ENCODE measurements at regions not wholly inside any gene's neighbourhood (a gene's known extent, or its start where the extent isn't known, plus 50 kb on each side); places are given as distances from the start of the nearest gene placed in this dataset.

DNA sequence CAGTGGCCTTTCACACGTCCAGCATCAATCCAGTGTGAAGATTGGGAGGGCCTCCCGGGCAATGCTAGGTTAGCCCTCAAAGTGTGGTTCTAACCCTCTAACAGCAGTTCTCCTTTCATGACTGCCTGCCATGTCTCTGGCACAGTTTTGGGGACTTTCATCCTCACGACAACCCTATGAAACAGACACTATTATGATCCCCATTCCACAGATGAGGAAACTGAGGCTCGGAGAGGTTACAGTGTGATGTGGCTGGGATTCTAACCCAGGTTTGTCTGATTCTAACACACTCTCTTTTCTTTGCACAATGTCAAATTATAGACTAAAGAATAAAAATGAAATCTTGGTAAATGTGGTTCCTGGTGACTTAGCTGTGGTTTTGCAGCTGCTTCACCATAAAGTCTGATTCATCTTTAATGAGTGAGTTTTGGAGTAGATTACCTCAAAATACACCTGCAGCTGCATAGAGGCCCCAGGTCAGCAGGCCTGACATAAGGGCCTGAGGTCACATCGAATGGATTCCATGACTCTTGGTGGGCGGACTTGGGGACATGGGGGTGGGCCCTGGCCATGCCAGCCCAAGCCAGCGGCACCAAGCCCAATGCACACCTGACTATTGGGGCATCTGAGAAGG is 214.4 kb downstream of the GLI2 start:
- DNase-seq (ENCODE audit: low spot score) (peak; percentile 23), FAIRE-seq (peak; percentile 80)

DNA sequence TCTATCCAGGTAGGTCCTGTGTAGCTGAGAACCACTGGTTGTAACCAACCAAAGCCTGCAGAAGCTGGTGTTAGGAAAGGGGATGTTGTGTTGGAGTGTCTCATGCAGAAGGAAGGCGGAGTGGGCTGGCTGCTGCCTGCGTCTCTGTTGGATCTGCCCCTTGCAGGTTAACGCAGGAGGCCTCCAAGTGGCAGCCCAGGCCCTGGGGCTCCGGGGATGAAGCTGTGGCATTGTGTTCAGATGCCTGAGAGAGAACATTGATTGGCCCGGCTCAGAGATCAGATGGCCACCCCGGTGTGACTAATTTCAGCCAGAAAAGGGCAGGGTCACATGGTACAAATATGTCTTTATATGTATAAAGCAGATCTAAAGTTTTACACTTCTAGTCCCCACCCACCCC is 216.0 kb downstream of the GLI2 start:
- DNase-seq (ENCODE audit: low spot score) (no peak), FAIRE-seq (no peak)

DNA sequence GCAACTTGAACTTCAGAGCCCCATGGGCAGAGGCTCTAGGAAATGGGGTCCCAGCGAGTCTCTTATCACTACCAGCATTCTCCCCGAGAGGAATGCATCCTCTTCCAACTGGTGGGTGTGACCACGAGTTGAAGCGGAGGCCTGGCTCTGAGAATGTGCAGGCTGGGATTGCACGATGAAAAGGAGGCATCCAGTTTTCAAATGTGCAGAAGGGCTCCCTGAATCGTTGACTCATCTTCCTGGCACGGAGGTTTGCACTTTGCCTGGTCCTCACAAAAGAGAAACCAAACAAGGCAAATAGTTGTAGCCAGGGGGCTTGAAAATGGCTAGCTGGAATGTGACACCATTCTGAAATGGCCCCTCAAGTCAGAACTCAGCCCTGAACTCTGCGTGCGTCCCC is 216.7 kb downstream of the GLI2 start:
- no peak for FAIRE-seq

DNA sequence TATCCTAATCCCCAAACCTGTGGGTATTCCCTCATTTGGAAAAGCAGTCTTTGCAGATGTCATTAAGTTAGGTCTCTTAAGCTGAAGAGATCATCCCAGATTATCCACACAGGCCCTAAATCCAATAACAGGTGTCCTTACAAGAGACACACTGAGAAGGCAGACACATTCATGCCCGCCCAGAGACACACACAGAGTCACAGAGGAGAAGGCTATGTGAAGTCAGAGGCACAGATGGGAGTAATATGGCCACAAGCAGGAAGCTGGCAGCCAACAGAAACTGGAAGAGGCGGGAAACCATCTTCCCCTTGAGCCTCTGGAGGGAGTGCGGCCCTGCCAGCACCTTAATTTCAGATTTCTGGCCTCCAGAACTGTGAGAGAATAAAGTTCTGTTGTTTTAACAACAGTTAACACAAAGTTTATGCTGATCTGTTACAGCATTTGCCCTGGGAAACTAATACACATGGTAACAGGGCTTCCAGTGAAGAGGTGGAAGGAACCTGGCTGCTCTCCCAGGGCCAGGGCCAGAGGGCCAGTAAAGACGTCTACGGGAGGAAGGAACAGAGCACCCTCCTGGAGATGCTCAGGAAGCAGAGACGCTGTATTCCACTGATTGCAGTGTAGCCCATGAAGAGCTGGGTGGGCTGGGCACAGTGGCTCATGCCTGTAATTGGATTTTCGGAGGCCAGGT is 217.5 kb downstream of the GLI2 start:
- FAIRE-seq (no peak), DNase-seq (ENCODE audit: low spot score) (no peak)

More for the DNA sequence above, 216.7 kb downstream of the GLI2 start:
- no peak for DNase-seq (ENCODE audit: low spot score)

DNA sequence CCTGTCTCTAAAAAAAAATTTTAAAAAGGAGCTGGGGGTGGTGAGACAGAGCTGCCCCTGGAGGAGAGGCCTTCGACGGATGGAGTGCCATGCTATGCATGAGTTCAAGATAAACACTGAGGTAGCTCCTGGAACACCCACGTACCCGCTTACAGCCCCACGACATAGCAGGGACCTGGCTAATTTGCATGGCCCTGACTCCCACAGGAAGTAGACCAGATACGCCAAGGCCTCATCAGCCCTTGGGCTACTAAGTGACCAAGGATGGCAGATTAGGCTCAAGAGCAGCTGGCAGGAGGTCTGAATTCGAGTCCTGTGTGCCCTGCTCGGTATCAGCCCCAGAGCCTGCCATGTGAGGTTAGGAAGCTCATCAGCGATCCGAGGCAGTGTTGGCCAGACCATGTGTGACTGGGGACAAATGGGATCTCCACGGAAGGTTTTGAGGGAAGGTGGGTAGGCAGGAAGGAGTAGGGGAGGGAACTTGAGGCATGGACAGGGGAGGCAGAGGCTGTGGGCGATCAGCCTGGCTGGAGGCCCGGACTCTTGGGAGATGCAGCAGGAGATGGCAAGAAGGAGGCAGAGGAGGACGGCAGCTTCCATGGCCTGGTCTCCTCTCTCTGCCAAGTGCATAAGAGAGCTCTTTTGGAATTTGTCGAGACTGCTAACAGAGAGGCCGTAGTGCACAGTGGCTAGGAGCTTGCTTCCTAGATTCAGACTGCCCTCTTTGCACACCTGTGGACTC is 218.3 kb downstream of the GLI2 start:
- FAIRE-seq (no peak), DNase-seq (ENCODE audit: low spot score) (no peak)

DNA sequence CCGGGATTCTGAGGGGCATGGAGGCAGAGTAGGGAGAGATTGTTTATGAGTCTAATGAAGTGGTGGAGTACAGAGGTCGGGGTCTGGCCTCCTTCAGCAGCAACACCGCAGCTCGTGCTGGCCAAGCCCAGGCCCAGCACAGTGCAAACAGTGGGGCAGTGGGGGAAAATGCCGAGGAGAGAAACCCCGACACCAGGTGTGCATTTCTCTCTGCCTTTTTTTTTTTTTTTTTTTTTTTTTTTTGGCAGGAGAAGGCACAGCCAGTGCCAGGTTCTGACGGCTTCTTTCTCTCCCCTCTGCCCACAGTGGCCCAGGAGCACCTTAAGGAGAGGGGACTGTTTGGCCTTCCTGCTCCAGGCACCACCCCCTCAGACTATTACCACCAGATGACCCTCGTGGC is 219.3 kb downstream of the GLI2 start:
- no peak for FAIRE-seq
- no peak for DNase-seq (ENCODE audit: low spot score)

DNA sequence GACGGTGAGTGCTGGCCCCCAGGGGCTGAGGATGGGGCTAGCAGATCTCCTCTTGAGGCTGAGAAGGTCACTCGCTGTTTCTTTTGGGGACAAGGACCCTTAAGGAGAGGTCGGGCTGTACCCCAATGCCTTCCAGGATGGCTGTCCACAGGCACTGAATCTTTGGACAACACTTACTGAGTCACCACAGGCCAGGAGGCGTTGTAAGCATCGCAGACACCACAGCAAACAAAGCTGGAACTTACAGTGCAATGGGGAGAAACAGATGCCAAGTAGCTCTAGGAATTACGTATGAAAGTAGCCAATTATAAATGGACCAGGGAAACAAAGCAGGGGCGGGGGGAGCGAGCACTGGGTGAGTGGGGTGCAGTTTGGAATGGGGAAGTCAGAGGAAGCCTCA is 219.8 kb downstream of the GLI2 start:
- no peak for DNase-seq (ENCODE audit: low spot score)
- FAIRE-seq = no peak

DNA sequence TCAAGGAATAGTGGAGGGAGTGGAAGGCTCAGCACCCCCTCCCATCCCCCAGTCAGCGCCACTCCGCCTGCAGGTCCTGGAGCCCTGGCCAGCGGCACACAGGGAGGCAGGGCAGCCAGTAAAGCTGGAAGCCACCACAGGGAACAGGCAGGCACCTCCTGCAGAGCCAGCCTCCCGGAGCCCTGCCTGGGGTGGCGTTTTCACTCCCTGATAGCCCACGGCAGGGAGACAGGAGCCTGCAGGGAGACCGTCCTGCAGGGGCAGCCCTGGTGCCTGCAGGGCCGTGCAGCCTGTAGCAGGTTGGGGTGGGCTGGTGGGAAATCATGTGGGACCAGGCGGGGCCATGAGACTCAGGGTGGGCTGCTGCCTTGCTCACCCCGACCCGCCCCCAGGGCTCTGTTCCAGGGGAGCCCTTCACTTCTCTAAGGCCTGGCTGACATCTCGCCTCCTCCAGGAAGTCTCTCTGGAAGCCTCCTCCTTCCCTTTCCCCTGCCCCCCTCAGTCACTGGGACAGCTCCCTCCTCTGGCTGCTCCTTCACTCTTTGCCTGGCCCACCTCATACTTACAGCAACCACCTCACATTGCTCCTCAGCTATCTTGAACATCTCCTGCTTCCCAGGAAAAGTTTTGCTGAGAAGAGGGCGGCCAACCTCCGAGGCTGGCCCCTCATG is 221.0 kb downstream of the GLI2 start:
- no peak for DNase-seq (ENCODE audit: low spot score)
- FAIRE-seq = no peak

DNA sequence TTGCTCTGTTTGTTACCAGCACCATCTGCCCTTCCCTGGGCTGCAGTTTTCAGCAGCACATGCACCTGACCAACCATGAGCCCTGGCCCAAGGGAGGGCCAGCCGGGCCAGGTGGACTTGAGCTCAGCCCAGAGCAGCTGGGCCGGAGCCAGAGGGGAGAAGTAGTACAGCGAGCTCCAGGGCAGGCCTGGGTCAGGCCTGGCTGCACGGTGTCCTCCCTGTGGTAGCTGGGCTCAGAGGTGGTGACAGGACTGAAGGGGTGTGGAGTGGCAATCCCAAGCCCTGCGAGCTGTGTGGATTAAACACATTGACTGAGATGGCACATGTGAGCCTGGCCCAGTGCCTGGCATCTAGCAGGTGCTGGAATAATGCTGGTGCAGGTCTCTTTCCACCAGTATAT is 222.2 kb downstream of the GLI2 start:
- no peak for FAIRE-seq
- no peak for DNase-seq (ENCODE audit: low spot score)

DNA sequence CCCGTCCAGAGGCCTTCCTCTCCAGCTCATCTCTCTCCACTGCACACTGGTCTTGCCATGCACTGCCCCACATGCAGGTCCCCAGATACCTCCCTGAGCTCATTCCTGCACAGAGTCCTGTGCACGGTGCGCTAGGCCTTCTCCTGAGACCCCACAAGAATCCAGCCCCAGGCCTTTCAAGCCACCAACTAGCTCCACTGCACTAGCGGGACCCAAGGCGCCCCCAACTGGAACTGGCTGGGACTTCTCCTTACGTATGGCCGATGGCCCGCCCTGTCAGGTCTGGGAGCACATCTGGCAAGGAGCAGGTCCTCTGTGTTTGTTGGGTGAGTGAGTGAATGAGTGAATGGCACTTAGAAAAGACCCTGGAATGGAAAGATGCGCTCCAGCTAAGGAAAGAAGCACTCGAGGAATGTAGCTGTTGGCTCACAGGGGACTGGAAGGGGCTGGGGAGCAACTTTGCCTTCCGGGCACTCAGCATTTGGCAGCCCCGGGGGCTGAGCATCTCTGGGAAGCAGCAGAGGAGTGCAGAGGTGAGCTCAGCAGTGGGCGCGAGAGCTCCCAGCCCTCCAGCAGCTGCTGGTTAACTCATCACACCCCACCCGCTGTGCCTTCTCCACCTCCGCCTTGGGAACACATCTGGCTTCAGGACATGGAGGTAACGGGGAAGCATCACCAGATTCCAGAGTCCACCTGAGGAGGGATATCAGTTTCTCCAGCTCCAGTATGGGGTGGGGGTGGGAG is 223.1 kb downstream of the GLI2 start:
- FAIRE-seq (no peak), DNase-seq (ENCODE audit: low spot score) (no peak)

DNA sequence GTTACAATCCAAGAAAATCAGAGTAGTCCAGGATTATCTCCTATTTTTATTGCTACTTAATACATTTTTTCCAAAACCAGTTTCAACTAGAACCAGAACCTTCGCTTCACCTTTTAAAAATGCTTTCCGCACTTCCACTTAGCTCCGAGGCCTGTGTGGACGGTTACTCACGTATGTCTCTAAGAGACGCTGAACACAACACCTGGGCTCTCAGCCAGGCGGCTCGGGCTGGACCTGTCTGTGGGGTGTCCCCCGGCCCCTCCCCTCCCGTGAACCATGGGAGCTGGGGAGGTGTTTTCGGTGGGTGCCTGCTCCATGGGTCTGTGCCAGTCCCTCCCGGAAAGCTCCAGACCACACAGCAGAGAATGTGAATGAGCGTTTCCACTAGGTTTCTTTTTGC is 223.8 kb downstream of the GLI2 start:
- FAIRE-seq = no peak
- no peak for DNase-seq (ENCODE audit: low spot score)

DNA sequence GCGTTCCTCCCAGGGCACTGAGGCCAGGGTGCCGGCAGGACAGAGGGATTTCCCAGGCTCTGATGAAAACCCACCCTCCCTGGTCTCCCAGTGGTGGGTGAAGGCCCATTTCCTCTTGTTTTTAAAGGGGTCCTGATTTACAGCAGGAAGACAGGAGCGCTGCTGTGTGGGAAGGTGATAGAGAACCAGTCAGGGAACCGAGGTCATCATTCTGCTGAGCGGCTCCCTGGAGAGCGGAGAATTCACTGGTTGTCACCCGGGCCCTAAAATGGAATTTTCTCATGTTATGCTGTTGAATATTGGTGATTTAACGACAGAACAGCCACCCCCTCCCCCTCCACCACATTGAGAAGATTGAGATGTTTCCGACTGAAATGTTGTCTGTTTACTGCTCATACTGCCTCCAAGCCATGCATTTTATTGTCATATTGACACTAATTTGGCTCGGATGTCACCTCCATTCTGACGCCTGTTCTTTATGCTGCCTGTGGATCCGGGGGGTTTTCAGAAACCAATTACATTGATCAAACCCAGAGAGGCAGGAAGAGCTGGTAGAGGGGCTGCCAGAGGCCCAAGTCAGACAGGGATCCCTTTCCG is 225.2 kb downstream of the GLI2 start:
- FAIRE-seq = no peak

DNA sequence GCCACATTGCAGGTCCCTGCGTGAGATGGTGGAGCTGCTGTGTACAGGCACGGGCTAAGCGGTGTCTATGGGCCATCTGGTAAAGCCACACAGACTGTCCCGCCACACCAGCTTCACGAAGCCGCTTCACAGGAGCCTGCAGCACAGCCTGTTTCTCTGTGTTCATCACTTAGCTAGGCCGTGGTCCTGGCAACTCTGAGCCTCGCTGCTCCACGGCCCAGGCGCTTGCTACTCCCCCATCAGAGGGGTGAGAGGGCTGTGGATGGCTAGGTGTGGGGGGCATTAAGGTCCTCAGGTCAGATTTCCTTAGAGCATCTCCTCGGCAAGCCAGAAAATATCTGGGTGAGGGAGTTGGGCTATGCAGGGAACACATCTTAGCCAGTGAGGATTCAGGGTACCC is 225.7 kb downstream of the GLI2 start:
- FAIRE-seq (no peak), DNase-seq (ENCODE audit: low spot score) (no peak)

More for the DNA sequence above, 225.2 kb downstream of the GLI2 start:
- no peak for DNase-seq (ENCODE audit: low spot score)

DNA sequence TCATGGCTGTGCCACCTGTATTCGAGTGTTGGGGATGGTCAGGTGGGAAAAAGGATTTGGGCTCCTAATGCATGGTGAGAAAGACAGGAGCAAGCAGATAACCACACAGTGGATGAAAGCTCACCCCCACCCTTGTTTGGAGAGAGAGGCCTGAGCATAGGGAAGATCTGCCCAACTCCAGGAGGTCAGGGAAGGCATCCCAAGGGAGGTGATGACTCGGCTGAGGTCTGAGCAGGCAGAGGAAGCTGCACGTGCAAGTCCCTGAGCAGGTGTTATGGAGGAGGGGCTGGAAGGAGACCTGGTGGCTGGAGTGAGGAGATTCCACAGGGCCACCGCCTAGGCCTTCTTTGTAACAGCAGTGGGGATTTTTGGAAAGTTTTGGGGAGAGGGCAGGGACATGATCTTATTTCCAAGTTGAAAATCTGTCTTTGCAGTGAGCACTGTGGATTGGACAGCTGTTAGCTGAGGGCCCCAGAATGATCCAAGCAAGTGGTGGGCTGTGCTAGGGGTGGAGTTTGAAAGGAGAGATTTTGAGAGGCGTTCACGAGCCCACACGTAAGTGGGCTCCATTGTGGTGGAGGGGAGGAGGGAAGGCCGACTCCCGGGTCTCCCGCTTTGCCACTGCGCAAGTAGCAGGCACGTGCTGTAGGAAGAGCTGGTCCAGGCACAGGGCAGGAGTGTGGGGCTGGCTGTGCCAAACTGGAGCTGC is 228.5 kb downstream of the GLI2 start:
- DNase-seq (ENCODE audit: low spot score) (no peak), FAIRE-seq (no peak)

DNA sequence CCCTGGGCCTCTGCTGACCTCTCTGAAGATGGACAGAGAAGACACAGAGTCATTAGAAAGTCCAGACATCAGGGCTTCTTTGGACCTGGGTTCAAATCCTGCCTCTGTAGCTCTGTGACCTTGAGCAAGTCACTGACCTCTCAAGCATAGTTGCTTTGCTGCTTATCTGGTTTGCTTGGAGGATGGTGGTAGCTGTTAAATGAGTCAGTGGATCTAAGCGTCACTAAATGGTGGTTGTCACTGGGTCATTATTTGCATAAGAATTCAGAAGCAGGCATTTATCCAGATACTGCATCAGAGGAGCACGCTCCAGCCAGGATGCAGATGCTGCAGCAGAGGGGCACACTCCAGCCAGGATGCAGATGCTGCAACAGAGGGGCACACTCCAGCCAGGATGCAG is 229.2 kb downstream of the GLI2 start:
- FAIRE-seq (no peak), DNase-seq (ENCODE audit: low spot score) (peak; percentile 10)

DNA sequence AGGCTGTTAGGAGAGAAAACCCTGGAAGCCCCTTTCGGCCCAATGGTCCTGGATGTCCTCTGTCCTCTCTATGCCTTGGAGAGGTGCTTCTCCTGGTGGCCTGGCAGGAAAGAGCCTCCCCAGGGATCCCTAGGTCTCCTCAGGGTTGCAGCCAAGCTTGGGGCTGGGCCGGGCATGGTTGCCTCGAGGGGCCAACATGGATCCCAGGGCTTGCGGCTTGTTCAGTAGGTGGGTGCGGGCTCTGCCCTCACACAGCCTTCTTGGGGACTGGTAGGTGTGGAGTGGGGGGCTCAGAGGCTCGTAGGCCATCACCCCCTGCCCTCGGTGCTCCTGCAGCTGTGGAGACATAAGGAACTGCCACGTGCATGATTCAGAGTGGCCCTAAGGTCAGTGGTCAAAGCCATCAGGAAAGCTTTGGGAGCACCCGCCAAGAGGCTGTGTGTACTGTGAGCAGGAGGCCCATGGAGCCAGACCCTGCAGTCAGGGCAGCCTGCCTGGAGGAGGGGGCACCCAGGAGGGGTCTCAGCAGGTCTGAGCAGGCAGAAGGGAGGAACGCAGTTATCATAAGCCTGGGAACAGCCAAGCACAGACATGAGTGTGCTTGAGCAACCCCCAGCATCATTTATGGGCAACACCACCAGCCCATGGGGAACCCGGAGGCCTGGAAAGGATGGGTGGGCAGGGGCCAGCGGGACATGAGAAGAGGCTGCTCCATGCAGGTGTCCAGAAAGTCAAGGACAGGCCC is 231.0 kb downstream of the GLI2 start:
- DNase-seq (ENCODE audit: low spot score) (no peak), FAIRE-seq (no peak)

DNA sequence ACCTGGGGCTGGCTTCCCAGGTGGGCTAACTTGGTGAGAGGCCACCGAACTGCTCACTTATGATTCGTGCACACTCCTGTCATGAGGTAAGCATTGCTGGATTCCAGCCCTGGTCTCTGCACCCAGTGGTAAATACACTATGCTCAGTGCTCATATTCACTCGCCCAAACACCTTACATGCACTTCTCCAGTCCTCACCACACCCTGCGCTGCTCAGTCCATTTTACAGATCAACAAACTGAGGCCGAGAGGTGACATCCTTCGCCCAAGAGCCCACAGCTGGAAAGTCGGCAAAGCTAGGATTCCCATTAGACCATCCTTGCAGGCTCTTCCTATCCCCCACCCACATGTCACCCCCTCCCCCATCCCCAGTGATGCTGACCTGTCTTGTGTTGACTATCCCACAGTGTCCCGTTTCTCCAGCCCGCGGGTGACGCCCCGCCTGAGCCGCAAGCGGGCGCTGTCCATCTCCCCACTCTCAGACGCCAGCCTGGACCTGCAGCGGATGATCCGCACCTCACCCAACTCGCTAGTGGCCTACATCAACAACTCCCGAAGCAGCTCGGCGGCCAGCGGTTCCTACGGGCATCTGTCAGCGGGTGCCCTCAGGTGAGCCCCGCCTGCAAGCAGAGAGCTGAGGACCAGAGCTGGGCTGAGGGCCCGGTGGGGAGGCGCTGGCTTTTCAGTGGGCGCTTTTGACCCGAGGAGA is 232.8 kb downstream of the GLI2 start:
- DNase-seq (ENCODE audit: low spot score) (no peak), FAIRE-seq (no peak)

DNA sequence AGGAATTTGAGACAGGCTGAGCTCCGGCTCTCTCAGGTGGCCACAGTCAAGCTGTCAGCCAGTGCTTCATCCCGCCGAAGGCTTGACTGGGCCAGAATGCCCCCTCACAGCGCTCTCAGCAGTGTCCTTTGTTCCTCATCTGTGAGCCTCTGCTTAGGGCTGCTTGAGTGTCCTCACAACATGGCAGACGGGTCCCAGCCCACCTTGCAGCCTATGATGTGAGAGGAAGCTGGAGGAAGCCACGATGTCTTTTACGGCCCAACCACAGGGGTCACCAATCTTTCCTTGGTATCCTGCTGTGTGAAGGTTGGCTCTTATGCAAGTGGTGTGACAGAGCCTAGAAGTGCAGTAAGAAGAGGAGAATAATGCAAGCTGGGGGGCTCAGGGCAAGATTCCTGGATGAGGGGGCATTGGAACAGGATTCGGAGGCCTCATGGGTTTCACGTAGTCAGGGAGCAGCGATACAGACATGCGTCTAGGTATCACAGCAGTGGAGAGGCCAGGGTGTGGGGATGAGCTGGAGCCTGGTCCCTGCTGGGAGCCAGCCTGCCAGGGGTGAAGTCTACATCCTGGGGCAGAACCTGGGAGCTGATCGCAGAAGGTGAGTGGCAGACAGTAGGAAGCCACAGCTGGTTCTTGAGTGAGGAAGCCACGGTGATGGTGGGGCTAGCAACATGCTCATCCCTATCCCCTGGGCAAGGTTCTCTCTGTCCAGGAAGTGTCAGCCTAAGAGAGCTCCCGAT is 234.1 kb downstream of the GLI2 start:
- DNase-seq (ENCODE audit: low spot score) (no peak), FAIRE-seq (no peak)

Data from RCC 7860 (cell line).